ENCODE measurements at regions not wholly inside any gene's neighbourhood (a gene's known extent, or its start where the extent isn't known, plus 50 kb on each side); places are given as distances from the start of the nearest gene placed in this dataset.

- Histone ChIP-seq H3K27me3 (ENCODE audit: control insufficient read depth, low read length) (0 out of 2 replicates have a peak, but pooled peaks cover 2% of the 10 kb centered on the region), H3K4me1 (ENCODE audit: control insufficient read depth, low read length) (no peaks in the 10 kb centered on the region), H3K79me2 (ENCODE audit: control insufficient read depth, low read length) (no peaks in the 10 kb centered on the region), H3K4me2 (ENCODE audit: low read length) (no peak overlapping the region), H3K27ac (ENCODE audit: low read depth, low read length) (no peak overlapping the region), H3K9me3 (ENCODE audit: control insufficient read depth, insufficient read depth, low read length) (no peaks in the 10 kb centered on the region), H3K9me2 (replicated peaks; ENCODE audit: control insufficient read depth, low read length) (no peaks in the 10 kb centered on the region), H3F3A (ENCODE audit: control insufficient read depth, insufficient read depth) (no peaks in the 10 kb centered on the region), H3K4me3 (ENCODE audit: low read length) (no peak overlapping the region), H3K36me3 (ENCODE audit: control insufficient read depth, low read length) (no peaks in the 10 kb centered on the region), H4K20me1 (ENCODE audit: control insufficient read depth, insufficient read depth, low read depth, low read length) (no peaks in the 10 kb centered on the region)
- TF ChIP-seq CTCF (IDR thresholded peaks at IDR 0.05; ENCODE audit: low read depth, low read length, poor library complexity, severe bottlenecking) (no peak), EZH2phosphoT487 (IDR thresholded peaks at IDR 0.05; ENCODE audit: borderline replicate concordance, low read length) (no peak)
Measured at GRCh38 chr2:222806526-222807137, 54.2 kb upstream of the ACSL3 start.

DNA sequence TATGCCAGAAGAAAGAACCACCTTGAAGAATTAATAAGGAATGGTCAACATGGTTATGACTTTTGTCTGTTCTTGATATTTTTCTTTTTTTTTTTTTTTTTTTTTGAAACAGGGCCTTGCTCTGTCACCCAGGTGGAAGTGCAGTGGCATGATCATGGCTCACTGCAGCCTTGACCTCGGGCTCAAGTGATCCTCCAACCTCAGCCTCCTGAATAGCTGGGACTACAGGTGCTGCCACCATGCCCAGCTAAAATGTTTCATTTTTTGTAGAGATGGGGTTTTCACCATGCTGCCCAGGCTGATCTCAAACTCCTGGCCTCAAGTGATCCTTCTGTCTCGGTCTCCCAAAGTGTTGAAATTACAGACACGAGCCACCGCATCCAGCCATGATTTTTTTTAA lies 53.4 kb upstream of the ACSL3 start:
- Histone ChIP-seq H3K9me2 (replicated peaks; ENCODE audit: control insufficient read depth, low read length) (no peaks in the 10 kb centered on the region), H3K9me3 (ENCODE audit: control insufficient read depth, insufficient read depth, low read length) (no peaks in the 10 kb centered on the region), H3K27me3 (ENCODE audit: control insufficient read depth, low read length) (0 out of 2 replicates have a peak, but pooled peaks cover 2% of the 10 kb centered on the region), H3K4me1 (ENCODE audit: control insufficient read depth, low read length) (no peaks in the 10 kb centered on the region), H4K20me1 (ENCODE audit: control insufficient read depth, insufficient read depth, low read depth, low read length) (no peaks in the 10 kb centered on the region), H3K27ac (ENCODE audit: low read depth, low read length) (no peak overlapping the region), H3K4me2 (ENCODE audit: low read length) (no peak overlapping the region), H3F3A (ENCODE audit: control insufficient read depth, insufficient read depth) (no peaks in the 10 kb centered on the region), H3K36me3 (ENCODE audit: control insufficient read depth, low read length) (no peaks in the 10 kb centered on the region), H3K79me2 (ENCODE audit: control insufficient read depth, low read length) (no peaks in the 10 kb centered on the region), H3K4me3 (ENCODE audit: low read length) (no peak overlapping the region)
- TF ChIP-seq EZH2phosphoT487 (IDR thresholded peaks at IDR 0.05; ENCODE audit: borderline replicate concordance, low read length) (no peak), CTCF (IDR thresholded peaks at IDR 0.05; ENCODE audit: low read depth, low read length, poor library complexity, severe bottlenecking) (no peak)

DNA sequence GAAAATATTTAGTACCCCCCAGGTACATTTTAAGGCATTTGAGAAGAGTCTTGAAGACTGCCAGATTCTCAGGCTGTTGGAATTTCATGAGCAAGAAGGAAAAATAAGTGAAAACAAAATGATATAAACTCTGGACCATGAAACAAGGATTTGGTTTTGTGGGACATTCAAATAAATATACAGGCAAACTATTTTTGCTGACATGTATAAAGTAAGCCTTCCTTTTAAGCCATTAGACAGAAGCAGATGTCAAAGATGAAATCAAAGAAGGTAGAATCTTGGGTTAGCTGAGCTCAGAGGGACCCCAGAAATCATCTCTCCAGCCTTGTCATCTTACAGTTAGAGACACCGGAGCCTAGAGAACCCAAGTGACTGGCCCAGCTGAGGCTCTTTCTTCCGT lies 51.3 kb upstream of the ACSL3 start:
- no peaks in the 10 kb centered on the region for H3K36me3 ChIP-seq (ENCODE audit: control insufficient read depth, low read length)
- H3K4me3 ChIP-seq (ENCODE audit: low read length), result no peak overlapping the region
- no peak overlapping the region for H3K4me2 ChIP-seq (ENCODE audit: low read length)
- H3K79me2 ChIP-seq (ENCODE audit: control insufficient read depth, low read length), result no peaks in the 10 kb centered on the region
- H3F3A ChIP-seq (ENCODE audit: control insufficient read depth, insufficient read depth), result no peaks in the 10 kb centered on the region
- H3K9me3 ChIP-seq (ENCODE audit: control insufficient read depth, insufficient read depth, low read length), result no peaks in the 10 kb centered on the region
- no peaks in the 10 kb centered on the region for H4K20me1 ChIP-seq (ENCODE audit: control insufficient read depth, insufficient read depth, low read depth, low read length)
- no peak overlapping the region for H3K27ac ChIP-seq (ENCODE audit: low read depth, low read length)
- no peaks in the 10 kb centered on the region for H3K9me2 ChIP-seq (replicated peaks; ENCODE audit: control insufficient read depth, low read length)
- TF ChIP-seq EZH2phosphoT487 (IDR thresholded peaks at IDR 0.05; ENCODE audit: borderline replicate concordance, low read length), result no peak
- TF ChIP-seq CTCF (IDR thresholded peaks at IDR 0.05; ENCODE audit: low read depth, low read length, poor library complexity, severe bottlenecking), result no peak
- peaks cover 7% of the 10 kb centered on the region for H3K27me3 ChIP-seq (ENCODE audit: control insufficient read depth, low read length)
- H3K4me1 ChIP-seq (ENCODE audit: control insufficient read depth, low read length), result no peaks in the 10 kb centered on the region
